SK-N-SH treated with all-trans-retinoic acid at 6 μM for 48 hours (cell line): ENCODE measurements at regions not wholly inside any gene's neighbourhood (a gene's known extent, or its start where the extent isn't known, plus 50 kb on each side); places are given as distances from the start of the nearest gene placed in this dataset.

Experiments used
- ATAC-seq: fragments of 200-7000 bp; cut with Tn5 transposase; 3 replicates; pipeline ENCODE4 v1.9.1; 2020; ENCODE audit warnings: mild to moderate bottlenecking, moderate library complexity
- ARNTL ChIP-seq: fragments of 450-650 bp; formaldehyde crosslinking; IDR thresholded peaks from 2 replicates; pipeline ENCODE4 v1.5.0; 2020; ENCODE audit warnings: low read depth, mild to moderate bottlenecking, moderate library complexity, borderline replicate concordance
- BACH2 ChIP-seq: fragments of 250-450 bp; sonication (Bioruptor Pico); IDR thresholded peaks from 2 replicates; pipeline ENCODE4 v1.9.0; 2021; ENCODE audit warnings: mild to moderate bottlenecking, borderline replicate concordance
- CREB5 ChIP-seq: fragments of 250-450 bp; sonication (Bioruptor Pico); IDR thresholded peaks from 2 replicates; pipeline ENCODE4 v1.5.1; 2020; ENCODE audit warnings: low read depth, mild to moderate bottlenecking, moderate library complexity
- CSDC2 ChIP-seq: fragments of 250-450 bp; sonication (Bioruptor Pico); IDR thresholded peaks from 2 replicates; pipeline ENCODE4 v1.5.0; 2020; ENCODE audit warnings: mild to moderate bottlenecking, moderate library complexity
- CSRNP3 ChIP-seq: fragments of 250-450 bp; sonication (Bioruptor Pico); IDR thresholded peaks from 2 replicates; pipeline ENCODE4 v1.5.1; 2021; ENCODE audit warnings: mild to moderate bottlenecking, moderate library complexity
- ESRRG ChIP-seq: fragments of 250-450 bp; sonication (Bioruptor Pico); IDR thresholded peaks from 2 replicates; pipeline ENCODE4 v1.6.1; 2021; ENCODE audit warnings: mild to moderate bottlenecking
- GLIS3 ChIP-seq: fragments of 250-450 bp; sonication (Bioruptor Pico); IDR thresholded peaks from 2 replicates; pipeline ENCODE4 v1.5.0; 2020; ENCODE audit warnings: mild to moderate bottlenecking, moderate library complexity
- ISL1 ChIP-seq: fragments of 250-450 bp; sonication (Bioruptor Pico); IDR thresholded peaks from 2 replicates; pipeline ENCODE4 v2.1.2; 2022; ENCODE audit warnings: mild to moderate bottlenecking, moderate library complexity
- OSR1 ChIP-seq: fragments of 250-450 bp; sonication (Bioruptor Pico); IDR thresholded peaks from 2 replicates; pipeline ENCODE4 v1.8.0; 2022; ENCODE audit warnings: moderate library complexity, mild to moderate bottlenecking, inconsistent platforms
- PATZ1 ChIP-seq: fragments of 250-450 bp; sonication (Bioruptor Pico); IDR thresholded peaks from 2 replicates; pipeline ENCODE4 v1.8.0; 2020; ENCODE audit warnings: mild to moderate bottlenecking, moderate library complexity, borderline replicate concordance
- POU6F1 ChIP-seq: fragments of 250-450 bp; sonication (Bioruptor Pico); IDR thresholded peaks from 2 replicates; pipeline ENCODE4 v1.8.0; 2021; ENCODE audit warnings: low read depth, mild to moderate bottlenecking, moderate library complexity, borderline replicate concordance
- PPARA ChIP-seq: fragments of 250-450 bp; sonication (Bioruptor Pico); IDR thresholded peaks from 2 replicates; pipeline ENCODE4 v1.5.0; 2020; ENCODE audit warnings: mild to moderate bottlenecking, borderline replicate concordance
- SNAI2 ChIP-seq: fragments of 250-450 bp; sonication (Bioruptor Pico); IDR thresholded peaks from 2 replicates; pipeline ENCODE4 v1.5.0; 2020; ENCODE audit warnings: mild to moderate bottlenecking, moderate library complexity
- TCF4 ChIP-seq: fragments of 250-450 bp; sonication (Bioruptor Pico); IDR thresholded peaks from 2 replicates; pipeline ENCODE4 v1.8.0; 2021; ENCODE audit warnings: mild to moderate bottlenecking, moderate library complexity, borderline replicate concordance
- TOX ChIP-seq: fragments of 250-450 bp; sonication (Bioruptor Pico); IDR thresholded peaks from 2 replicates; pipeline ENCODE4 v1.8.0; 2021; ENCODE audit warnings: mild to moderate bottlenecking, moderate library complexity, borderline replicate concordance
- TSHZ2 ChIP-seq: fragments of 250-450 bp; sonication (Bioruptor Pico); IDR thresholded peaks from 2 replicates; pipeline ENCODE4 v1.5.0; 2020; ENCODE audit warnings: mild to moderate bottlenecking, moderate library complexity
- ZC3H10 ChIP-seq: fragments of 250-450 bp; sonication (Bioruptor Pico); IDR thresholded peaks from 2 replicates; pipeline ENCODE4 v1.5.1; 2021; ENCODE audit warnings: mild to moderate bottlenecking, moderate library complexity
- ZFP3 ChIP-seq: fragments of 250-450 bp; sonication (Bioruptor Pico); IDR thresholded peaks from 2 replicates; pipeline ENCODE4 v1.5.0; 2020; ENCODE audit warnings: mild to moderate bottlenecking, moderate library complexity
- ZFP30 ChIP-seq: fragments of 450-650 bp; formaldehyde crosslinking; IDR thresholded peaks from 2 replicates; pipeline ENCODE4 v1.5.0; 2022; ENCODE audit warnings: mild to moderate bottlenecking, moderate library complexity
- ZNF565 ChIP-seq: fragments of 450-650 bp; formaldehyde crosslinking; conservative IDR thresholded peaks from 2 replicates; pipeline ENCODE4 v1.5.0; 2020; ENCODE audit warnings: low read depth, mild to moderate bottlenecking, moderate library complexity
- ZNF70 ChIP-seq: fragments of 450-650 bp; formaldehyde crosslinking; IDR thresholded peaks from 2 replicates; pipeline ENCODE4 v1.5.0; 2020; ENCODE audit warnings: mild to moderate bottlenecking, moderate library complexity

- no peak for ATAC-seq
- no peak for TF ChIP-seq ZNF565 (CRISPR knock-in tag)
- TF ChIP-seq CSRNP3: no peak
- no peak for TF ChIP-seq SNAI2
- TF ChIP-seq ISL1 (CRISPR knock-in tag): no peak
- TF ChIP-seq ZNF70 (CRISPR knock-in tag): no peak
- TF ChIP-seq ESRRG (CRISPR knock-in tag): no peak
- TF ChIP-seq ZFP3 (CRISPR knock-in tag): no peak
- no peak for TF ChIP-seq PATZ1 (CRISPR knock-in tag)
- TF ChIP-seq PPARA: no peak
- no peak for TF ChIP-seq CSDC2 (CRISPR knock-in tag)
- no peak for TF ChIP-seq ZFP30 (CRISPR knock-in tag)
- TF ChIP-seq TSHZ2 (CRISPR knock-in tag): no peak
- TF ChIP-seq ARNTL (CRISPR knock-in tag): no peak
- no peak for TF ChIP-seq BACH2 (CRISPR knock-in tag)
- TF ChIP-seq ZC3H10 (CRISPR knock-in tag): no peak
- TF ChIP-seq TCF4 (CRISPR knock-in tag): no peak
- TF ChIP-seq POU6F1 (CRISPR knock-in tag): no peak
- no peak for TF ChIP-seq GLIS3 (CRISPR knock-in tag)
- no peak for TF ChIP-seq OSR1 (CRISPR knock-in tag)
Measured at GRCh38 chr13:80988391-80989151, 647.6 kb upstream of the SPRY2 start.

- ATAC-seq: peak; percentile 90
- TF ChIP-seq ISL1 (CRISPR knock-in tag) (no peak), ZFP3 (CRISPR knock-in tag) (no peak), POU6F1 (CRISPR knock-in tag) (no peak), ZNF70 (CRISPR knock-in tag) (no peak), BACH2 (CRISPR knock-in tag) (no peak), TOX (no peak)
- TF ChIP-seq, all 23 proteins: peak for 0
Measured at GRCh38 chr13:80979035-80979641, 638.2 kb upstream of the SPRY2 start.

- no peak for TF ChIP-seq TSHZ2 (CRISPR knock-in tag)
- TF ChIP-seq CREB5: no peak
- TF ChIP-seq ZC3H10 (CRISPR knock-in tag): no peak
- no peak for TF ChIP-seq ZNF70 (CRISPR knock-in tag)
- TF ChIP-seq POU6F1 (CRISPR knock-in tag): no peak
- no peak for ATAC-seq
Measured at GRCh38 chr13:80977168-80977567, 636.2 kb upstream of the SPRY2 start.
